Kidney (tissue), 13 donors: ENCODE measurements at regions not wholly inside any gene's neighbourhood (a gene's known extent, or its start where the extent isn't known, plus 50 kb on each side); places are given as distances from the start of the nearest gene placed in this dataset.
A peak's percentile ranks its signal among the peaks of the same experiment; 100 is the strongest.
"Not testable (repeated sequence)": the region's sequence is repeated elsewhere in the genome, so short reads cannot be mapped to it uniquely, and the experiment has no call there.

Source experiments
- DNase-seq, 5 donors: peaks; one replicate each; pipeline ENCODE4 v3.0.0-alpha.2; 2013 to 2020
- FAIRE-seq: peaks from 2 replicates; lab custom pipeline; 2012; peaks lifted over from hg19 to GRCh38; lab: Jason Lieb, UNC
- H3K27ac ChIP-seq, 2 donors: one replicate each; pipeline ENCODE4 v1.7.0; 2013; ENCODE audit warnings: low read depth in 2 of 2, low read length in 2 of 2, inconsistent platforms in 1 of 2
- H3K27me3 ChIP-seq: one replicate; pipeline ENCODE4 v1.7.1; 2013; ENCODE audit warnings: low read length, inconsistent platforms; ENCODE audit not compliant: control insufficient read depth, insufficient read depth
- H3K36me3 ChIP-seq, 3 donors: one replicate each; pipeline versions ENCODE4 v1.7.0 to v1.7.1; 2013; ENCODE audit warnings: low read length in 3 of 3, control low read depth in 1 of 3, inconsistent platforms in 1 of 3; ENCODE audit not compliant: insufficient read depth in 3 of 3, control insufficient read depth in 2 of 3
- H3K4me1 ChIP-seq, 3 donors: one replicate each; pipeline versions ENCODE4 v1.7.0 to v1.7.1; 2013; ENCODE audit warnings: low read length in 3 of 3, inconsistent platforms in 1 of 3, low read depth in 1 of 3; ENCODE audit not compliant: control insufficient read depth in 2 of 3, insufficient read depth in 2 of 3
- H3K4me3 ChIP-seq, 3 donors: one replicate each; pipeline versions ENCODE4 v1.7.0 to v1.8.1; 2013; ENCODE audit warnings: low read length in 3 of 3, control low read depth in 1 of 3, inconsistent platforms in 1 of 3
- H3K9ac ChIP-seq, 3 donors: one replicate each; pipeline versions ENCODE4 v1.7.0 to v1.7.1; 2013; ENCODE audit warnings: low read length in 3 of 3, control low read depth in 1 of 3, inconsistent platforms in 1 of 3
- H3K9me3 ChIP-seq, 3 donors: one replicate each; pipeline versions ENCODE4 v1.7.0 to v1.7.1; 2013; ENCODE audit warnings: low read length in 3 of 3, control low read depth in 1 of 3, inconsistent platforms in 1 of 3; ENCODE audit not compliant: control insufficient read depth in 2 of 3, insufficient read depth in 1 of 3
- CTCF ChIP-seq: IDR thresholded peaks from 3 replicates; pipeline ENCODE4 v1.5.1; 2012; ENCODE audit warnings: mild to moderate bottlenecking, moderate library complexity, borderline replicate concordance; ENCODE audit not compliant: insufficient read depth; ENCODE audit errors: extremely low read depth
- intact Hi-C: fragments of 100-400 bp; cut with DNase I; formaldehyde crosslinking; loops from one replicate; pipeline ENCODE4 v1.11.1; 2022
- donor health status: control.
- donor health status: control.
- donor health status: control.
- donor health status: control.
- donor health status: control.
- donor health status: DM: yes; HTN: yes; CAD: no.
- donor health status: Normal renal cell carcinoma (clear cell type).

- TF ChIP-seq CTCF: no peak
- Histone ChIP-seq H3K4me3 (no peak overlapping the region), H3K9ac (no peak overlapping the region), H3K36me3 (no peaks in the 10 kb centered on the region), H3K9me3 (no peaks in the 10 kb centered on the region), H3K27me3 (no peaks in the 10 kb centered on the region), H3K27ac (no peak overlapping the region), H3K4me1 (no peaks in the 10 kb centered on the region)
- FAIRE-seq (no peak), DNase-seq (no peak)
- intact Hi-C loops: no loop called here
Observed at GRCh38 chr13:23965346-23965745, 68.0 kb upstream of the C1QTNF9B start.

GRCh38 chr13:23966221-23966690, 69.0 kb upstream of the C1QTNF9B start:
- Histone ChIP-seq H3K36me3 (no peaks in the 10 kb centered on the region), H3K4me3 (peak overlapping the region in 1 of 3 donors; percentile 47), H3K27me3 (no peaks in the 10 kb centered on the region), H3K27ac (no peak overlapping the region), H3K9ac (no peak overlapping the region), H3K9me3 (no peaks in the 10 kb centered on the region), H3K4me1 (no peaks in the 10 kb centered on the region)
- no peak for DNase-seq
- intact Hi-C loops: no loop called here
- no peak for TF ChIP-seq CTCF
- FAIRE-seq: no peak

- peak overlapping the region in 1 of 3 donors; percentile 47 for H3K4me3 ChIP-seq
- H3K27ac ChIP-seq: peak overlapping the region in 1 of 2 donors; percentile 51
- H3K27me3 ChIP-seq: no peaks in the 10 kb centered on the region
- no peak overlapping the region for H3K9ac ChIP-seq
- FAIRE-seq (no peak), DNase-seq (peak in 2 of 5 donors; percentile 26 to 67)
- intact Hi-C loops: no loop called here
- H3K36me3 ChIP-seq: no peaks in the 10 kb centered on the region
- no peaks in the 10 kb centered on the region for H3K9me3 ChIP-seq
- no peaks in the 10 kb centered on the region for H3K4me1 ChIP-seq
- TF ChIP-seq CTCF: no peak
Observed at GRCh38 chr13:23966691-23967615, 69.7 kb upstream of the C1QTNF9B start.

GRCh38 chr13:23967792-23968191, 70.5 kb upstream of the C1QTNF9B start:
- H3K27ac ChIP-seq, DNase-seq, H3K9me3 ChIP-seq, H3K4me3 ChIP-seq, H3K9ac ChIP-seq, intact Hi-C loops, H3K36me3 ChIP-seq, FAIRE-seq, H3K4me1 ChIP-seq, H3K27me3 ChIP-seq: not testable (repeated sequence)
